ENCODE measurements at regions not wholly inside any gene's neighbourhood (a gene's known extent, or its start where the extent isn't known, plus 50 kb on each side); places are given as distances from the start of the nearest gene placed in this dataset.

GRCh38 chr1:25134307-25134706, 98.0 kb downstream of the SYF2 start:
- H3K4me2 ChIP-seq, result no peak overlapping the region
- H3K4me1 ChIP-seq (replicated peaks; ENCODE audit: insufficient read depth), result no peaks in the 10 kb centered on the region
- CTCF ChIA-PET, result no interaction called here
- no TSS peak for BruUV-seq (replicated peaks)
- intact Hi-C loops (cut with micrococcal nuclease; ENCODE audit: unreplicated experiment), result no loop called here
- no peaks in the 10 kb centered on the region for H3K36me3 ChIP-seq (ENCODE audit: low read depth)
- H4K20me1 ChIP-seq (ENCODE audit: insufficient read depth), result no peaks in the 10 kb centered on the region
- no peak overlapping the region for H3K4me3 ChIP-seq
- no peak for TF ChIP-seq EZH2 (IDR thresholded peaks at IDR 0.05; ENCODE audit: low read depth)
- no peak for TF ChIP-seq CTCF (conservative IDR thresholded peaks at IDR 0.05)
- no peaks in the 10 kb centered on the region for H3K79me2 ChIP-seq (ENCODE audit: low read depth)
- DNase-seq, result no peak
- no peaks in the 10 kb centered on the region for H3F3A ChIP-seq (ENCODE audit: insufficient read depth, low read depth)
- H2AFZ ChIP-seq, result no peak overlapping the region
- peaks cover 52% of the 10 kb centered on the region for H3K27me3 ChIP-seq (ENCODE audit: insufficient read depth, low read depth)
- no peak overlapping the region for H3K27ac ChIP-seq
- POLR2A ChIA-PET (ENCODE audit: unreplicated experiment), result no interaction called here
- no peaks in the 10 kb centered on the region for H3K9me2 ChIP-seq (ENCODE audit: insufficient read depth)
- no peaks in the 10 kb centered on the region for H3K9me3 ChIP-seq (ENCODE audit: insufficient read depth, low read depth)

DNA sequence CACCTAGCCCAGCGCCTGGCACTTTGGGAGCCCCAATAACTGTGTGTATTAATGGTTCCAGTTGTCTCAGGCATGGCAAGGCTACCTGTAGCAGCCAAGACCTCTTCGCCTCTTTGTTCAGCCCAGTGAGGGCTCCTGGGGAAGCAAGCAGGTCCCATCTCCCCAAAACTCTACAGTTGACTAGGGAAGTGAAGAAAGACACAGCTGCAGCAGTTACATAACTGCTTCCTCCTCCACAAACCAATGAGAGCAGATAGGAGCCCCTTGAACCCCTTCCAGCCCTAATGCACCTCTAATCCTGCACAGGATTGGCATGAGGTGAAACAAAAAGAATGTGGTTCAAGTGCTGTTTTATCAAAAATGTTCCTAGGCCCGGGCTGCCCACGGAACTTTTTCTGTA, 100.5 kb downstream of the SYF2 start:
- no peak overlapping the region for H3K27ac ChIP-seq
- intact Hi-C loops (cut with micrococcal nuclease; ENCODE audit: unreplicated experiment), result no loop called here
- no peaks in the 10 kb centered on the region for H3K36me3 ChIP-seq (ENCODE audit: low read depth)
- no peak for DNase-seq
- no peaks in the 10 kb centered on the region for H3F3A ChIP-seq (ENCODE audit: insufficient read depth, low read depth)
- BruUV-seq (replicated peaks), result no TSS peak
- H2AFZ ChIP-seq, result no peak overlapping the region
- POLR2A ChIA-PET (ENCODE audit: unreplicated experiment), result no interaction called here
- H3K27me3 ChIP-seq (ENCODE audit: insufficient read depth, low read depth), result peaks cover 27% of the 10 kb centered on the region; the same call in 1 of the 2 replicates
- no peaks in the 10 kb centered on the region for H3K79me2 ChIP-seq (ENCODE audit: low read depth)
- H3K4me2 ChIP-seq, result no peak overlapping the region
- H3K4me1 ChIP-seq (replicated peaks; ENCODE audit: insufficient read depth), result no peaks in the 10 kb centered on the region
- no peaks in the 10 kb centered on the region for H3K9me2 ChIP-seq (ENCODE audit: insufficient read depth)
- CTCF ChIA-PET, result no interaction called here
- H3K9me3 ChIP-seq (ENCODE audit: insufficient read depth, low read depth), result no peaks in the 10 kb centered on the region
- no peaks in the 10 kb centered on the region for H4K20me1 ChIP-seq (ENCODE audit: insufficient read depth)
- H3K4me3 ChIP-seq, result no peak overlapping the region
- no peak for TF ChIP-seq CTCF (conservative IDR thresholded peaks at IDR 0.05)
- TF ChIP-seq EZH2 (IDR thresholded peaks at IDR 0.05; ENCODE audit: low read depth), result no peak

DNA sequence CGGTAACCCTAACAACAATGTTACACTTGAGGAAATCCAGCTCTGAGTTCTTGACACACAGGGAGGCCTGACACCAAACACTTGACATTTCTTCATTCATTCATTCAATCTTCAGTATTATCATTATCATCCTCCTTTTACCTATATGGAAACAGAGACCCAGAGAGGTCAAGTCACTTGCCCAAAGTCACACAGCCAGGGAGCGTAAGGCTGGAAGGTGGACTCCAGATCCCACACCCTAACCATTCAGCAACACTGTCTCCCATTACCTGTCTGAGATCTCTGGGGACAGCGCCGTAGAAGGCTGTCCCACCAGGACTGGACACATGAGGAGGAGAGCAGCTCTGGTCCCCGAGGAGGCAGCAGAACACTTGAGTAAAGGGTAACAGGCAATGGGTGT, 101.4 kb downstream of the SYF2 start:
- Histone ChIP-seq H3K36me3 (ENCODE audit: low read depth) (no peaks in the 10 kb centered on the region), H4K20me1 (ENCODE audit: insufficient read depth) (no peaks in the 10 kb centered on the region), H3K79me2 (ENCODE audit: low read depth) (no peaks in the 10 kb centered on the region), H3K4me2 (no peak overlapping the region), H2AFZ (no peak overlapping the region), H3F3A (ENCODE audit: insufficient read depth, low read depth) (no peaks in the 10 kb centered on the region), H3K27me3 (ENCODE audit: insufficient read depth, low read depth) (peaks cover 26% of the 10 kb centered on the region; the same call in 1 of the 2 replicates), H3K4me1 (replicated peaks; ENCODE audit: insufficient read depth) (no peaks in the 10 kb centered on the region), H3K9me2 (ENCODE audit: insufficient read depth) (no peaks in the 10 kb centered on the region; the same call in 1 of the 2 replicates), H3K9me3 (ENCODE audit: insufficient read depth, low read depth) (no peaks in the 10 kb centered on the region), H3K27ac (no peak overlapping the region), H3K4me3 (no peak overlapping the region)
- no peak for TF ChIP-seq CTCF (conservative IDR thresholded peaks at IDR 0.05)
- no peak for TF ChIP-seq EZH2 (IDR thresholded peaks at IDR 0.05; ENCODE audit: low read depth)
- intact Hi-C loops (cut with micrococcal nuclease; ENCODE audit: unreplicated experiment), result no loop called here
- no peak for DNase-seq
- BruUV-seq (replicated peaks), result no TSS peak
- ChIA-PET CTCF (no interaction called here), POLR2A (ENCODE audit: unreplicated experiment) (no interaction called here)

Data from PC-9 (cell line).